DND-41 (cell line): ENCODE measurements at regions not wholly inside any gene's neighbourhood (a gene's known extent, or its start where the extent isn't known, plus 50 kb on each side); places are given as distances from the start of the nearest gene placed in this dataset.

Experiments
- ATAC-seq: fragments of 200-7000 bp; cut with Tn5 transposase; 3 replicates; pipeline ENCODE4 v1.9.1; 2021; ENCODE audit warnings: low read depth; ENCODE audit not compliant: insufficient read depth
- DNase-seq: peaks from one replicate; pipeline ENCODE4 v3.0.0-alpha.2; 2020
- H2AFZ ChIP-seq: 2 replicates; pipeline ENCODE4 v1.6.0; 2012; ENCODE audit warnings: low read depth, low read length
- H3K27ac ChIP-seq: 2 replicates; pipeline ENCODE4 v1.5.1; 2012; ENCODE audit warnings: low read length, inconsistent platforms
- H3K27me3 ChIP-seq: fragments of 200-600 bp; sonication (generic); 2 replicates; pipeline ENCODE4 v1.6.0; 2012; ENCODE audit warnings: low read length, mild to moderate bottlenecking, inconsistent platforms; ENCODE audit not compliant: insufficient read depth, poor library complexity
- H3K36me3 ChIP-seq: 2 replicates; pipeline ENCODE4 v1.5.1; 2012; ENCODE audit warnings: low read length, inconsistent platforms; ENCODE audit not compliant: insufficient read depth
- H3K4me1 ChIP-seq: 2 replicates; pipeline ENCODE4 v1.5.1; 2012; ENCODE audit warnings: mild to moderate bottlenecking, low read length; ENCODE audit not compliant: insufficient read depth
- H3K4me2 ChIP-seq: 2 replicates; pipeline ENCODE4 v1.6.0; 2012; ENCODE audit warnings: mild to moderate bottlenecking, moderate library complexity, low read length, inconsistent platforms; ENCODE audit not compliant: insufficient read depth
- H3K4me3 ChIP-seq, 2 experiments: fragments of 200-600 bp in 1 of 2; shearing (Covaris generic) in 1 of 2; 2 replicates each; pipeline ENCODE4 v1.5.1; 2012 to 2016; ENCODE audit warnings: inconsistent platforms in 2 of 2, low read length in 2 of 2, mild to moderate bottlenecking in 2 of 2, low read depth in 1 of 2, moderate library complexity in 1 of 2
- H3K79me2 ChIP-seq: 2 replicates; pipeline ENCODE4 v1.6.0; 2012; ENCODE audit warnings: low read length, inconsistent platforms; ENCODE audit not compliant: insufficient read depth
- H3K9ac ChIP-seq: 2 replicates; pipeline ENCODE4 v1.6.0; 2012; ENCODE audit warnings: low read depth, mild to moderate bottlenecking, inconsistent platforms, low read length, moderate library complexity
- H3K9me3 ChIP-seq: 2 replicates; pipeline ENCODE4 v1.5.1; 2012; ENCODE audit warnings: low read length, moderate library complexity, mild to moderate bottlenecking, inconsistent platforms; ENCODE audit not compliant: insufficient read depth, severe bottlenecking
- H4K20me1 ChIP-seq: 2 replicates; pipeline ENCODE4 v1.6.0; 2012; ENCODE audit warnings: low read length; ENCODE audit not compliant: insufficient read depth
- EZH2 ChIP-seq: IDR thresholded peaks from 3 replicates; pipeline ENCODE4 v1.6.1; 2012; ENCODE audit warnings: borderline replicate concordance, low read depth, mild to moderate bottlenecking, moderate library complexity, low read length, inconsistent platforms; ENCODE audit not compliant: severe bottlenecking
- TF ChIP-seq, protein P1 (sequence below): IDR thresholded peaks from 2 replicates; pipeline ENCODE4 v1.5.1; 2012; ENCODE audit warnings: borderline replicate concordance, low read length, moderate library complexity, mild to moderate bottlenecking; ENCODE audit not compliant: poor library complexity, severe bottlenecking; ENCODE audit errors: extremely low read depth

DNA sequence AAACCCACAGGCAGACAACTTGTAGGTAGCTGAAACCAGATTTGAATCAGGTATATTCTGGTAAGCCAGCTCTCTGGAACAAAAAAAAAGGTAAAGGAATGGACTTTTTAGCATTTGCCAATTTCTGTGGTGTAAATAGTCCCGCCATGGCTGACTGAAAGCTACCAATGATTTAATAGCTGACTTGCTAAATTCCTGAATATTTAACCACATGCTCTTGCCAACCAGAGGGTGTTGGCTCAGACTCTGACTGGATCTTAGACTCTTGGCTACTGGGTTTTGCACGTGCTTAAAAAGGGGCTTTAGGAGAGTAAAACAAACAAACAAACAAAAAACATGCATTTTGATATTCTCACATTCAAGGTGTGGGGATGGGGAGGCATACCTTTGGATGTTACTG, 600.0 kb upstream of the CDH4 start:
- Histone ChIP-seq H3K4me1 (no peaks in the 10 kb centered on the region), H3K9me3 (peaks cover 3% of the 10 kb centered on the region), H2AFZ (no peak overlapping the region), H3K4me2 (no peak overlapping the region), H3K36me3 (no peaks in the 10 kb centered on the region), H4K20me1 (no peaks in the 10 kb centered on the region), H3K27ac (no peak overlapping the region), H3K27me3 (no peaks in the 10 kb centered on the region), H3K79me2 (no peaks in the 10 kb centered on the region), H3K9ac (no peak overlapping the region), H3K4me3 (no peak overlapping the region)
- DNase-seq (no peak), ATAC-seq (no peak)
- TF ChIP-seq EZH2: no peak
- TF ChIP-seq, protein P1, sequence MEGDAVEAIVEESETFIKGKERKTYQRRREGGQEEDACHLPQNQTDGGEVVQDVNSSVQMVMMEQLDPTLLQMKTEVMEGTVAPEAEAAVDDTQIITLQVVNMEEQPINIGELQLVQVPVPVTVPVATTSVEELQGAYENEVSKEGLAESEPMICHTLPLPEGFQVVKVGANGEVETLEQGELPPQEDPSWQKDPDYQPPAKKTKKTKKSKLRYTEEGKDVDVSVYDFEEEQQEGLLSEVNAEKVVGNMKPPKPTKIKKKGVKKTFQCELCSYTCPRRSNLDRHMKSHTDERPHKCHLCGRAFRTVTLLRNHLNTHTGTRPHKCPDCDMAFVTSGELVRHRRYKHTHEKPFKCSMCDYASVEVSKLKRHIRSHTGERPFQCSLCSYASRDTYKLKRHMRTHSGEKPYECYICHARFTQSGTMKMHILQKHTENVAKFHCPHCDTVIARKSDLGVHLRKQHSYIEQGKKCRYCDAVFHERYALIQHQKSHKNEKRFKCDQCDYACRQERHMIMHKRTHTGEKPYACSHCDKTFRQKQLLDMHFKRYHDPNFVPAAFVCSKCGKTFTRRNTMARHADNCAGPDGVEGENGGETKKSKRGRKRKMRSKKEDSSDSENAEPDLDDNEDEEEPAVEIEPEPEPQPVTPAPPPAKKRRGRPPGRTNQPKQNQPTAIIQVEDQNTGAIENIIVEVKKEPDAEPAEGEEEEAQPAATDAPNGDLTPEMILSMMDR: no peak

DNA sequence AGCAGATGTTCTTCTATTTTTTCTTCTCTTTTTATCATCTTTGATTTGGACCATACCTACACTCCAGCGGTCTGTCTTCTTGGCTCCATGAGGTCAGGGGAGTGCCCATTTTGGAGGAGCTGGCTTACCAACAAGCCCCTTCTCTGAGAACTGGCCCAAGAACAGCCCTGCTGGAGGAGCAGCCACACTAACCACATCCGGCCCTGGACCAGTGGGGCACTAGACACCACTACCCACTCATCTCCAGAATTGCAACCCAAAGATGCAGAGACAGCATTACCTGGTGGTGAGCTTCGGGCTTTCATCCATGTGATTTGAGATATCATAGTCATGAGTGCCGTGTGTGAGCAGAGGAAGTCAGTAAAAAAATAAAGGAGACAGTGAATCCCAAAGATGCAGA, 599.4 kb upstream of the CDH4 start:
- no peaks in the 10 kb centered on the region for H3K27me3 ChIP-seq
- TF ChIP-seq, protein P1: no peak
- TF ChIP-seq EZH2: no peak
- no peak for DNase-seq
- no peaks in the 10 kb centered on the region for H3K4me1 ChIP-seq
- peaks cover 3% of the 10 kb centered on the region for H3K9me3 ChIP-seq
- no peak overlapping the region for H3K4me3 ChIP-seq
- H3K79me2 ChIP-seq: no peaks in the 10 kb centered on the region
- no peak overlapping the region for H3K9ac ChIP-seq
- no peak overlapping the region for H2AFZ ChIP-seq
- H3K27ac ChIP-seq: no peak overlapping the region
- no peak for ATAC-seq
- H3K4me2 ChIP-seq: no peak overlapping the region
- H3K36me3 ChIP-seq: no peaks in the 10 kb centered on the region
- no peaks in the 10 kb centered on the region for H4K20me1 ChIP-seq

DNA sequence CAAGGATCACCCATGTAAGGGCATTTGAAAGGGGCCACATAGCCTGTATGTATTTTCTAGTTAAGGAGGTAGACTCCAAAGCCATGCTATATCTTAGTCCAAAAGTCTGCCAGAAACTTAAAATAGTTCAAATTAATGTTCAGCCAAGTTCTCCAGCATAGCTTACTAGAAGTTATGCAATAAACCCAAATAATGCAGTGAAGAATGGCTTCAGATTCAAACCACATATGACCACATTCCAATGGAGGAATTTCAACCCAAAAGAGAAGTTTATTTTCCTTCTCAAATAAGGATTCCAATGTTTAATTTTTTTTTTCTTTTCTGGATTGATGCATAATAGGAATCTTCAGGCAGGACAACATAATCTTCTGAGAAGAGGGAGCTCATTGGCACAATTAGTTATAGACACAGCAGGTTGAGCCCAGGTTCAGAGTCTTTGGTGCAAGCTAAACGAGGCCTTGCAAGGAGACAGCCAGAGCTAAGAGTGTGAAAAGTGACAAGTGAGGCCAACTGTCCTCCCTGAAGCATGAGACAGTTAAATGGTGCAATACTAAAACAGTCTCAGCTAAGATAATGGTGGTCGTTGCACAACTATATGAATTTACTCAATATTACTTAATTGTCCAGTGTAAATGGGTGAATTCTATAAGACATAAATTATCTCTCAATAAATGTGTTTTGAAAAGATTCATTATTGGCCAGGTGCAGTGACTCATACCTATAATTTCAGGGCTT, 598.8 kb upstream of the CDH4 start:
- no peak overlapping the region for H2AFZ ChIP-seq
- H4K20me1 ChIP-seq: no peaks in the 10 kb centered on the region
- no peak overlapping the region for H3K27ac ChIP-seq
- H3K79me2 ChIP-seq: no peaks in the 10 kb centered on the region
- ATAC-seq (no peak), DNase-seq (no peak)
- no peak overlapping the region for H3K9ac ChIP-seq
- H3K9me3 ChIP-seq: peaks cover 3% of the 10 kb centered on the region
- no peaks in the 10 kb centered on the region for H3K36me3 ChIP-seq
- H3K4me3 ChIP-seq: no peak overlapping the region
- TF ChIP-seq, protein P1: no peak
- no peak for TF ChIP-seq EZH2
- H3K4me1 ChIP-seq: no peaks in the 10 kb centered on the region
- H3K27me3 ChIP-seq: no peaks in the 10 kb centered on the region
- H3K4me2 ChIP-seq: no peak overlapping the region
